ENCODE measurements at regions not wholly inside any gene's neighbourhood (a gene's known extent, or its start where the extent isn't known, plus 50 kb on each side); places are given as distances from the start of the nearest gene placed in this dataset.

- TF ChIP-seq, protein P1, sequence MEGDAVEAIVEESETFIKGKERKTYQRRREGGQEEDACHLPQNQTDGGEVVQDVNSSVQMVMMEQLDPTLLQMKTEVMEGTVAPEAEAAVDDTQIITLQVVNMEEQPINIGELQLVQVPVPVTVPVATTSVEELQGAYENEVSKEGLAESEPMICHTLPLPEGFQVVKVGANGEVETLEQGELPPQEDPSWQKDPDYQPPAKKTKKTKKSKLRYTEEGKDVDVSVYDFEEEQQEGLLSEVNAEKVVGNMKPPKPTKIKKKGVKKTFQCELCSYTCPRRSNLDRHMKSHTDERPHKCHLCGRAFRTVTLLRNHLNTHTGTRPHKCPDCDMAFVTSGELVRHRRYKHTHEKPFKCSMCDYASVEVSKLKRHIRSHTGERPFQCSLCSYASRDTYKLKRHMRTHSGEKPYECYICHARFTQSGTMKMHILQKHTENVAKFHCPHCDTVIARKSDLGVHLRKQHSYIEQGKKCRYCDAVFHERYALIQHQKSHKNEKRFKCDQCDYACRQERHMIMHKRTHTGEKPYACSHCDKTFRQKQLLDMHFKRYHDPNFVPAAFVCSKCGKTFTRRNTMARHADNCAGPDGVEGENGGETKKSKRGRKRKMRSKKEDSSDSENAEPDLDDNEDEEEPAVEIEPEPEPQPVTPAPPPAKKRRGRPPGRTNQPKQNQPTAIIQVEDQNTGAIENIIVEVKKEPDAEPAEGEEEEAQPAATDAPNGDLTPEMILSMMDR (IDR thresholded peaks at IDR 0.05): no peak
- TF ChIP-seq POLR2A (IDR thresholded peaks at IDR 0.05) (no peak), POLR2AphosphoS5 (IDR thresholded peaks at IDR 0.05) (no peak), EP300 (IDR thresholded peaks at IDR 0.05) (no peak)
Observed at GRCh38 chr5:135149229-135149955, 115.4 kb upstream of the PITX1 start.
